Keratinocyte (primary cell): ENCODE measurements at regions not wholly inside any gene's neighbourhood (a gene's known extent, or its start where the extent isn't known, plus 50 kb on each side); places are given as distances from the start of the nearest gene placed in this dataset.

ENCODE experiments used
- CTCF ChIP-seq, 3 experiments: IDR thresholded peaks in 1 of 3; conservative IDR thresholded peaks in 1 of 3; optimal IDR thresholded peaks in 1 of 3; 2 replicates in 2 of 3; 3 replicates in 1 of 3; pipeline versions ENCODE3 to v1.5.1; 2011; ENCODE audit warnings: low read length in 3 of 3, mild to moderate bottlenecking in 3 of 3, moderate library complexity in 2 of 3, control low read depth in 1 of 3, inconsistent platforms in 1 of 3; ENCODE audit not compliant: insufficient read depth in 2 of 3; ENCODE audit errors: extremely low read depth in 1 of 3
- EZH2 ChIP-seq: IDR thresholded peaks from one replicate; pipeline ENCODE4 v1.6.1; 2012; ENCODE audit warnings: inconsistent platforms, mild to moderate bottlenecking, low read length, moderate library complexity

- TF ChIP-seq EZH2 = no peak
- no peak for TF ChIP-seq CTCF (optimal IDR thresholded peaks at IDR 0.05 in 1 of 3, IDR thresholded peaks at IDR 0.05 in 1 of 3, conservative IDR thresholded peaks at IDR 0.05 in 1 of 3; ENCODE audit: extremely low read depth in 1 of 3, insufficient read depth in 2 of 3, low read length in 3 of 3)
Observed at GRCh38 chr14:35240231-35240630, 52.0 kb upstream of the PSMA6 start.
